OCI-M2 (cell line): ENCODE measurements at regions not wholly inside any gene's neighbourhood (a gene's known extent, or its start where the extent isn't known, plus 50 kb on each side); places are given as distances from the start of the nearest gene placed in this dataset.
"Not testable (repeated sequence)": the region's sequence is repeated elsewhere in the genome, so short reads cannot be mapped to it uniquely, and the experiment has no call there.

Experiments used
- DNase-seq: peaks from one replicate; lab custom pipeline; 2025; ENCODE audit not compliant: unreplicated experiment; lab: John Stamatoyannopoulos, UW

DNA sequence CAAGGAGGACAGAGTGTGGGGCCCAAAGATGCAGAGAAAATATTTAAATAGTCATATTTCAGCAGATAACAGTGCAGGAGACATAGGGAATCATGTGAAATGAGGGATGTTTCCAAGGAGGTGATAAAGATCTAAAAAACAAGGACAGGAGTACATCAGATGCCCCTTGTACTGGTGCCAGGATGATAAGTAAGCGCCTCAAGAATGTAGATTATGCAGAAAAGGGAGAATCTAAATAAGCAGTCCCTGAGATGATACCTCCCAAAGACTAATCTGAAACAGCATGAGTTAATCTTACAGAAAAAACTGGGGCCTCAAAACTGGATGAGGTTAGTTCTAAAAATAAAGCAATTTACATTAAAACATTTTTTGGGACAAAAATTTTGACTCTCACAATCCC lies 136.1 kb upstream of the WDFY3 start:
- no peak for DNase-seq

- no peak for DNase-seq
Observed at GRCh38 chr4:85106166-85106565, 139.7 kb upstream of the WDFY3 start.

DNA sequence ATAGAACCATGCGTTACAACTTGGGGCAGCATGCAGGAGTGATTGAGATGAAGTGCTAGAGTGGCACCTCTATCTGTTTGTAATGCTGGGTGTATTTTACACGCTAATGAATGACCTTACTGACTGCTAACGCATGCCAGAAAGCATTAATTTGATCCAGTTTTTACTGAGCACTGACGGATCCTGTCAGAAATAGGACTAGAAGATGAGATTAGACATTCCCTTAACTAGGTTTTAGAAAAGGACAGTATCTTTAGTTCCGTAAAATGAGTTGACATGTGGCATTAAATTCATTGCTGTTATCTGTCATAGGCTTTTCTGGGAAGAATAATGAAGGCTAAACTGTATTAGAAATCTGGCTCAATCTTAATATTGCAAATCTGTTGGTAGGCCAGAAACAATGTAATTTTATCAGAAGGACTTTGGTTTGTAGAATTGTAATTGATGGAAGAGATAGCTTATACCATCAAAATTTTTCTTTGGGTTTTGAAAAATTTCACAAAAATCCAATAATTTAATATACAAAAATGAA lies 140.4 kb upstream of the WDFY3 start:
- DNase-seq = no peak

GRCh38 chr4:85107553-85107952 lies 141.1 kb upstream of the WDFY3 start:
- DNase-seq = no peak

GRCh38 chr4:85113706-85114105 lies 147.2 kb upstream of the WDFY3 start:
- DNase-seq = no peak

DNA sequence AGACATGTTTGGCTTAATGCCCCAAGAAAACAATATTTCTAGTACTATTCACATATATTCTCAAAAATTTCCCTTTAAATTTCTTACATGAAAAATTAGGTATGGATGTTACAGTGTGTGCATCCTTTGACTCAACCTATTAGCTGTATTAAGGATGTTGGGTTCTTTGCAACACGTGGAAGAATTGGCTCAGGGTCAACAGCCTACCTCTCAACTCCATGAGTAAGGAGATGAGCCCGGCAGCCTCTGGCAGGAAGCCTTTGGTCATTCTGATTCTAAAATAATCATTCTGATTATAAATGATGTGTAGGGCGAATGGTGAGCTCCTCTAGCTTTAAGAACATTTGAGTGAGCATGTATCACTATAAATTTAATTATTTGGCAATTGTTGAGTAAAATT lies 148.0 kb upstream of the WDFY3 start:
- no peak for DNase-seq

- DNase-seq = no peak
Observed at GRCh38 chr4:85116008-85116407, 149.5 kb upstream of the WDFY3 start.

DNA sequence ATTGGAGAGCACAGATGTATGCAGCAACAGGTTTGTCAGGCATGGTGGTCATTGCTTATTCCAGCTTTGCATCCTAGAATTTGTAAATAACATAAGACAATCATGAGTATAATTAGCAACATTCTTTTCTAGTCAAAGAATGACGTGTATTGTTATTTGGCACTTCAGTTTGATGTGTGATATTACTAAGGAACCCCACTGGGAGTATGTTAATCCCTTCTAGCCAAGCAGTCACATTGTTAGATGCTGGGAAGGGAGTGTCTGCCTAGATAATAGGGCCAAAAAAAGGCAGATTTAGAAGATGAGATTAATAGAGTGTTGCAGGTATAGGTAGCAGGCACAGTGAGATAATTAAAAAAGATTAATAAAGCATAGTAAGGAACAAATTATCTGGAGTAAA lies 159.2 kb upstream of the WDFY3 start:
- DNase-seq = no peak

DNA sequence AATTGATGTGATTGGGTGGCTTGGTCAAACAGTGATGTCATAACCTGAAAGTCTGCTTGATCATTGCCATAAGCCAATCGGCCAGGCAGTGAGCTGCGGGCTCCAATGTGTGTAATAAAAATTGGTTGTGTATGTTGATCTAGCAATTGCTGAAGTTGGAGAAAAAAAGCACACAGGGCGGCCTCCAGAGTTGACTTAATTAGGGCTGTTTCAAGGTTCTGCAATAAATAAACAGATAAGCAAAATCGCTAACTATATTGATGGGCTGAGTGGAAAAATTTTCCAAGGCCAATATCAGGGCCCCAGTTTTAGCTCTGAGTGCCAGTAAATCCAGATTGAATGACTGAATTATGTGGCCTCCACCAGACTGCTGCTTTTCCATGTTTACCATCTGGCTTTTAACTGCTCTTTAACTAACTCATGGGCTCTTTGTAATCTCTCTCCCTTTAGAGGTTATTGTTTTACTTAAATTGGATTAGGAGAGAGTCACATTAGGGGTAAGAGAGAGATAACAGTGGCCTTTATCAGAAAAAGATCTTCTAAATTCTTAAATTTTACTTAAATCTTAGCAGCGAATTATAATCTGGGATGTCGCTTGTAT lies 160.6 kb upstream of the WDFY3 start:
- DNase-seq = no peak

GRCh38 chr4:85127653-85128052 lies 161.2 kb upstream of the WDFY3 start:
- DNase-seq = no peak

DNA sequence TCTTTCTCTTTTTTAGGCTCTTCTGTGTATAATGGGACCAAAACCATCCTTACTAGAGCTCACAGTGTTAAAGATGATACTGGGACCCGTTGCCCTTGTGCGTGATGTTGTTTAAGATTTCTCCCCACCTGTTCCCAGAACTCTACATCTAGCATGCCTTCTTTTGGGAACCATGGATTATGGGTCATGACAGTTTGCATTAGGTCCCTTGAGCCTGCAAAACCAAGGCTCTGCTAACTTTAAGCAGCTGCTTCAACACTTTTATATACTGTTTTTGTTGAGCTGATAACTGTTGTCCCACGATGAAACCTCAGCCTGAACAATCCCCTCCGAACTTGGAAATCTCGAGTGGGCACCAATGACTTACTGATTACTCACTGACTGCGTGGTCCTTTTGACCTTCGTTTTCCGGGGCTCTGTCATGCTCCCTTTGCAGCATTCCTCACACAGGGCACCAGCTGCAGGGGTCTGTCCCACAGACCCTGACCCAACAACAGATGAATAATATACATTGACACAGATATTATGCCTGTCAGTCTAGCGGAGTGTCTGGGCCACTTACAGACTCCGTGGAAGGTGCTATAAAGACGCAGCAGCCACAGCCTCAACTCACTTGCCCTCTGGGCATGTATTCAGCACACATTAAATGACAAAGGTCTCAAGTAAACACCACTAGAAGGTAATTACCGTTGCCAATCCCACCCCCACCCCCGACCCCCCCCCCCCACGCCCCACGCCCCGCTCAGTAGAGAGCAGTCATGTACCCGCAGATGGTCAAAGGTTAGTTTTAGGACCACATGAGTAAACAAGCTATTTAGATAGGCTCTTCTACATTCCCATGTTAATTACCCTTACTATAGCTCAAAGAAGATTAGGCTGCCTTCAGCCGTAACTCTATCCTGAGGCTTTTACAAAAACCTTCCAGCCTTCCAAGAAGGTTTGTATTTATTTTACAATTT lies 162.0 kb upstream of the WDFY3 start:
- DNase-seq = no peak

DNA sequence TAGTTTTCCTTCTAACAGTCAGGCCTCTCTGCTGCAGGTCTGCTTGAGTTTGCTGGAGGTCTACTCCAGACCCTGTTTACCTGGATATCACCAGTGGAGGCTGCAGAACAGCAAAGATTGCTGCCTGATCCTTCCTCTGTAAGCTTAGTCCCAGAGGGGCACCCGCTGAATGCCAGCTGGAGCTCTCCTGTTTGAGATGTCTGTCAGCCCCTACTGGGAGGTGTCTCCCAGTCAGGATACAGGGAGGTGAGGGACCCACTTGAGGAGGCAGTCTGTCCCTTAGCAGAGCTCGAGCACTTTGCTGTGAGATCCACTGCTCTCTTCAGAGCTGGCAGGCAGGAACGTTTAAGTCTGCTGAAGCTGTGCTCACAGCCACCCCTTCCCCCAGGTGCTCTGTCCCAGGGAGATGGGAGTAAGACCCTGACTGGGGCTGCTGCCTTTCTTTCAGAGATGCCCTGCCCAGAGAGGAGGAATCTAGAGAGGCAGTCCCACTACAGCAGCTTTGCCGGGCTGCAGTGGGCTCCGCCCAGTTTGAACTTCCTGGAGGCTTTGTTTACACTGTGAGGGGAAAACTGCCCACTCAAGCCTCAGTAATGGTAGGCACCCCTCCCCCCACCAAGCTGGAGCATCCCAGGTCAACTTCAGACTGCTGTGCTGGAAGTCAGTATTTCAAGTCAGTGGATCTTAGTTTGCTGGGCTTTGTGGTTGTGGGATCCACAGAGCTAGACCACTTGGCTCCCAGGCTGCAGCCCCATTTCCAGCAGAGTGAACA lies 163.1 kb upstream of the WDFY3 start:
- DNase-seq = not testable (repeated sequence)

GRCh38 chr4:85132117-85132516 lies 165.6 kb upstream of the WDFY3 start:
- DNase-seq = no peak

DNA sequence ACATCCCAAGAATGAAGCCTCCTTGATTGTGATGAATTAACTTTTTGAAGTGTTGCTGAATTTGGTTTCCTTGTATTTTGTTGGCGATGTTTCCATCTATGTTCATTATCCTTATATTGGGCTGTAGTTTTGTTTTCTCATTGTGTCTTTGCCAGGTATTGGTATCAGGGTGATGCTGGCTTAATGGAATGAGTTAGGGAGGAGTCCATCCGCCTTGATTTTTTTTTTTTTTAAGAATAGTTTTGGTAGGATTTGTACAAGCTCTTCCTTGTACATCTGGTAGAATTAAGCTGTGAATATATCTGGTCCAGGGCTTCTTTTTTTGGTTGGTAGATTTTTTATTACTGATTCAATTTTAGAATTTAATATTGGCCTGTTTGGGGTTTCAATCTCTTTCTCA lies 166.1 kb upstream of the WDFY3 start:
- no peak for DNase-seq

DNA sequence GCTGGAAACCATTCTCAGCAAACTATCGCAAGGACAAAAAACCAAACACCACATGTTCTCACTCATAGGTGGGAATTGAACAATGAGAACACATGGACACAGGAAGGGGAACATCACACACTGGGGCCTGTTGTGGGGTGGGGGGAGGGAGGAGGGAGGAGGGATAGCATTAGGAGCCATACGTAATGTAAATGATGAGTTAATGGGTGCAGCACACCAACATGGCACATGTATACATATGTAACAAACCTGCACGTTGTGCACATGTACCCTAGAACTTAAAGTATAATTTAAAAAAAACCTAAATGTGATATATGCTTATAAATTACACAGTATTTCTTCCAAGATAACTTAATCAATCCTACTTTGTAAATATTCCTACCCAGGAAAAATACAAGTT lies 173.3 kb upstream of the WDFY3 start:
- not testable (repeated sequence) for DNase-seq

DNA sequence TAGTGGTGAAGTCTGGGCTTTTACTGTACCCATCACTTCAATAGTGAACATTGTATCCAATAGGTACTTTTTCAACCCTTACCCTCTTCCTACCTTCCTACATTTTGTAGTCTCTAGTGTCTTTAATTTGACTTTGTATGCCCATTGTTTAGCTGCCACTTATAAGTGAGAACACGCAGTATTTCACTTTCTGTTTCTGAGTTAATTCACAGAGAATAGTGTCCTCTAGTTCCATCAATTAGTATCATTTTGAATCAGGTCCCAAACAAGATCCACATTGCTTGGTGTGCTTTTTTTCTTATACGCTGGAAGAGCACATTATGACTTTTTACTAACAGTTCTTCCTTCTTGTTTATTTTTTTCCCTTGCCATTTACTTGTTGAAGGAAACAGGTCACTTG lies 176.0 kb upstream of the WDFY3 start:
- DNase-seq = no peak

- DNase-seq = no peak
Observed at GRCh38 chr4:85147481-85148076, 181.1 kb upstream of the WDFY3 start.

- DNase-seq = no peak
Observed at GRCh38 chr4:85149676-85150075, 183.2 kb upstream of the WDFY3 start.

- DNase-seq = no peak
Observed at GRCh38 chr4:85151371-85151770, 184.9 kb upstream of the WDFY3 start.

DNA sequence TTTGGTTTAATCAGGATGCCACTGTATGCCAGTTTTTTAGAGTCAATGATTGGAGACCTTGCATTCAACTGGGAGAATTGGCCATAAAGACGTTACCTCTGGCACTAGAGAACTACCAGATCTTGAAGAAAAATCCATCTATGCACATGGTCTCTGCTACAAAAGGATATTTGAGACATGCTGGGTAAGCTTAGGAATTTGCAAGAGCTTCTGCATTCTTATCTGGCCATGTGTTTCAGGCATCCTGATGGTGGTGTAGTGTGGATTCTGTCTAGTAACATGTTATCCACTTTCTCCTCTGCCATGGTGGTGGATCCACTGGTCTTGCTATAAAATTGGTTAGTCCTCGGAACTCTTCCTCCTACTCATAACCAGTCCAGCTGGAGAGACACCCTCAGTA lies 185.3 kb upstream of the WDFY3 start:
- no peak for DNase-seq

- DNase-seq = no peak
Observed at GRCh38 chr4:85152480-85152879, 186.0 kb upstream of the WDFY3 start.
